ENCODE measurements at regions not wholly inside any gene's neighbourhood (a gene's known extent, or its start where the extent isn't known, plus 50 kb on each side); places are given as distances from the start of the nearest gene placed in this dataset.

GRCh38 chr12:92608151-92609091 is 94.4 kb upstream of the PLEKHG7 start (continued):
- peak; percentile 10 to 38 (median 34); a peak in 2 of 6 replicates for TF ChIP-seq CTCF (IDR thresholded peaks at IDR 0.05 in 2 of 3, conservative IDR thresholded peaks at IDR 0.05 in 1 of 3; ENCODE audit: control insufficient read depth in 2 of 3, extremely low read depth in 1 of 3, insufficient read depth in 1 of 3, low read depth in 3 of 3, low read length in 3 of 3)

- Histone ChIP-seq H2AFZ (ENCODE audit: control insufficient read depth, low read depth, low read length) (no peak overlapping the region), H3K36me3 (ENCODE audit: control insufficient read depth in 2 of 2, insufficient read depth in 2 of 2, low read length in 1 of 2) (no peaks in the 10 kb centered on the region), H4K20me1 (ENCODE audit: control insufficient read depth, insufficient read depth) (no peaks in the 10 kb centered on the region), H3K9ac (ENCODE audit: control insufficient read depth, insufficient read depth, low read length) (no peak overlapping the region), H3K27ac (ENCODE audit: control insufficient read depth, insufficient read depth) (no peak overlapping the region), H3K27me3 (replicated peaks in 1 of 2; ENCODE audit: control insufficient read depth in 2 of 2, insufficient read depth in 2 of 2, low read length in 1 of 2) (no peaks in the 10 kb centered on the region), H3K4me1 (ENCODE audit: control insufficient read depth, insufficient read depth, low read length) (no peaks in the 10 kb centered on the region), H3K4me2 (ENCODE audit: control insufficient read depth, insufficient read depth) (no peak overlapping the region), H3K79me2 (ENCODE audit: control insufficient read depth, insufficient read depth, low read length) (no peaks in the 10 kb centered on the region), H3K4me3 (no peak overlapping the region), H3K9me3 (replicated peaks; ENCODE audit: control insufficient read depth, insufficient read depth, low read length) (peaks cover 1% of the 10 kb centered on the region; the same call in 1 of the 3 replicates)
- 100% methylated on average over 2 of the region's 2 CpGs for WGBS (ENCODE audit: insufficient coverage, insufficient replicate concordance, low lambda C conversion rate, missing lambda C conversion rate)
- POLR2A ChIA-PET, result no interaction called here
- intact Hi-C loops (cut with micrococcal nuclease; ENCODE audit: unreplicated experiment), result no loop called here
- DNase-seq (ENCODE audit: low read depth, low spot score) (no peak), FAIRE-seq (no peak), ATAC-seq (no peak)
- SMC1A ChIA-PET (ENCODE audit: uncharacterized antibody, unreplicated experiment), result interaction anchor here (1.5 to 1.7 kb wide), 3 partner anchors 9 to 36 kb away, joined by 6 to 9 read pairs (median 6); no protein-coding TSS in a partner anchor
- RAD21 ChIA-PET (ENCODE audit: unreplicated experiment), result no interaction called here
- no TSS peak for BruUV-seq (replicated peaks)
- CTCF ChIA-PET, result interaction anchor here (0.6 to 2.2 kb wide), 6 partner anchors 9 to 1226 kb away, joined by 3 to 5 read pairs (median 4); no protein-coding TSS in a partner anchor
- in situ Hi-C loops (cut with MboI), result no loop called here
- no peak for TF ChIP-seq EZH2 (IDR thresholded peaks at IDR 0.05; ENCODE audit: borderline replicate concordance, control insufficient read depth, low read depth, low read length)
- TF ChIP-seq PKNOX1 (IDR thresholded peaks at IDR 0.05), result no peak
- no peak for TF ChIP-seq REST (IDR thresholded peaks at IDR 0.05; ENCODE audit: low read depth, low read length)
- TF ChIP-seq NFXL1 (IDR thresholded peaks at IDR 0.05; ENCODE audit: borderline replicate concordance), result no peak
- TF ChIP-seq ZNF384 (IDR thresholded peaks at IDR 0.05; ENCODE audit: borderline replicate concordance, low read depth, low read length), result no peak
- TF ChIP-seq SKIL (IDR thresholded peaks at IDR 0.05; ENCODE audit: low read depth, poor library complexity, severe bottlenecking), result no peak
- TF ChIP-seq HSF1 (IDR thresholded peaks at IDR 0.05; ENCODE audit: low read depth, low read length), result no peak
- TF ChIP-seq IKZF1 (conservative IDR thresholded peaks at IDR 0.05), result no peak
These were observed 95.8 kb upstream of the PLEKHG7 start for GRCh38 chr12:92606956-92607355.

Data from GM12878 (cell line).